Tibial nerve (tissue), 4 donors: ENCODE measurements at regions not wholly inside any gene's neighbourhood (a gene's known extent, or its start where the extent isn't known, plus 50 kb on each side); places are given as distances from the start of the nearest gene placed in this dataset.

Experiments used
- EP300 ChIP-seq, 2 donors: sonication (generic); formaldehyde crosslinking; IDR thresholded peaks; one replicate each; pipeline ENCODE4 v1.6.1; 2017; ENCODE audit warnings: antibody characterized with exemption in 2 of 2, mild to moderate bottlenecking in 1 of 2
- POLR2A ChIP-seq, 2 donors: fragments of 450-650 bp; IDR thresholded peaks; one replicate each; pipeline ENCODE4 v1.6.1; 2017; ENCODE audit warnings: antibody characterized with exemption in 2 of 2, mild to moderate bottlenecking in 2 of 2, moderate library complexity in 2 of 2
- TF ChIP-seq, protein P1 (sequence below), 5 experiments: fragments of 200-600 bp in 3 of 5; fragments of 450-650 bp in 2 of 5; sonication (generic) in 3 of 5; IDR thresholded peaks; one replicate each; pipeline ENCODE4 v1.5.1; 2016 to 2019; ENCODE audit warnings: antibody characterized with exemption in 5 of 5, mild to moderate bottlenecking in 3 of 5, moderate library complexity in 2 of 5

DNA sequence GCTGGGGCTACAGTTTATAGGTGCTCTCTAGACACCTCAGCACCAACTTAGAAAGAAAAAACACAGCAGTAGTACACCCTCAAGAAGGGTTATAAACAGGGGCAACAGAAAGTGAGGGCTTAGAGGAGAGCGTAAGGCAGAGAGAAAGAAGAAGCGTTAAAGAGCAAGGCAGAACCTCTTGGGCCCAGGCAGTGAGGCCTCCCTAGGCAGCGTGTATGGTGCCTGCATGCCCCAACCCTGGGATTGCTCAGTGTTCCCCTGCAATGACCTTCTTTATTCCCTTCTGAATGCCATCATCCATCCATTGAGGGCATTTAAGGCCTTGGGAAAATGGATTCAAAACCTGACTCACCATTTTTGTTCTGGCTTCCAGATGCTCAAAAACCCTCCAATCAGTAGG, 130.0 kb upstream of the ARG1 start:
- TF ChIP-seq, protein P1, sequence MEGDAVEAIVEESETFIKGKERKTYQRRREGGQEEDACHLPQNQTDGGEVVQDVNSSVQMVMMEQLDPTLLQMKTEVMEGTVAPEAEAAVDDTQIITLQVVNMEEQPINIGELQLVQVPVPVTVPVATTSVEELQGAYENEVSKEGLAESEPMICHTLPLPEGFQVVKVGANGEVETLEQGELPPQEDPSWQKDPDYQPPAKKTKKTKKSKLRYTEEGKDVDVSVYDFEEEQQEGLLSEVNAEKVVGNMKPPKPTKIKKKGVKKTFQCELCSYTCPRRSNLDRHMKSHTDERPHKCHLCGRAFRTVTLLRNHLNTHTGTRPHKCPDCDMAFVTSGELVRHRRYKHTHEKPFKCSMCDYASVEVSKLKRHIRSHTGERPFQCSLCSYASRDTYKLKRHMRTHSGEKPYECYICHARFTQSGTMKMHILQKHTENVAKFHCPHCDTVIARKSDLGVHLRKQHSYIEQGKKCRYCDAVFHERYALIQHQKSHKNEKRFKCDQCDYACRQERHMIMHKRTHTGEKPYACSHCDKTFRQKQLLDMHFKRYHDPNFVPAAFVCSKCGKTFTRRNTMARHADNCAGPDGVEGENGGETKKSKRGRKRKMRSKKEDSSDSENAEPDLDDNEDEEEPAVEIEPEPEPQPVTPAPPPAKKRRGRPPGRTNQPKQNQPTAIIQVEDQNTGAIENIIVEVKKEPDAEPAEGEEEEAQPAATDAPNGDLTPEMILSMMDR (IDR thresholded peaks at IDR 0.05) = no peak
- TF ChIP-seq POLR2A (IDR thresholded peaks at IDR 0.05) (no peak), EP300 (IDR thresholded peaks at IDR 0.05) (no peak)
